IPS-18a (cell line): ENCODE measurements at regions not wholly inside any gene's neighbourhood (a gene's known extent, or its start where the extent isn't known, plus 50 kb on each side); places are given as distances from the start of the nearest gene placed in this dataset.

Experiments
- H3K27ac ChIP-seq: one replicate; pipeline ENCODE4 v1.5.1; 2013; ENCODE audit warnings: low read length
- H3K27me3 ChIP-seq: one replicate; pipeline ENCODE4 v1.6.1; 2013; ENCODE audit warnings: mild to moderate bottlenecking, low read length; ENCODE audit not compliant: control insufficient read depth, insufficient read depth
- H3K36me3 ChIP-seq: one replicate; pipeline ENCODE4 v1.6.1; 2013; ENCODE audit warnings: low read depth, low read length; ENCODE audit not compliant: control insufficient read depth
- H3K4me1 ChIP-seq: one replicate; pipeline ENCODE4 v1.6.1; 2013; ENCODE audit warnings: low read depth, low read length; ENCODE audit not compliant: control insufficient read depth
- H3K4me3 ChIP-seq: one replicate; pipeline ENCODE4 v1.5.1; 2013; ENCODE audit warnings: low read length
- H3K9ac ChIP-seq: one replicate; pipeline ENCODE4 v1.6.1; 2013; ENCODE audit warnings: mild to moderate bottlenecking, low read length, moderate library complexity
- H3K9me3 ChIP-seq: one replicate; pipeline ENCODE4 v1.6.1; 2013; ENCODE audit warnings: low read depth, low read length; ENCODE audit not compliant: control insufficient read depth

DNA sequence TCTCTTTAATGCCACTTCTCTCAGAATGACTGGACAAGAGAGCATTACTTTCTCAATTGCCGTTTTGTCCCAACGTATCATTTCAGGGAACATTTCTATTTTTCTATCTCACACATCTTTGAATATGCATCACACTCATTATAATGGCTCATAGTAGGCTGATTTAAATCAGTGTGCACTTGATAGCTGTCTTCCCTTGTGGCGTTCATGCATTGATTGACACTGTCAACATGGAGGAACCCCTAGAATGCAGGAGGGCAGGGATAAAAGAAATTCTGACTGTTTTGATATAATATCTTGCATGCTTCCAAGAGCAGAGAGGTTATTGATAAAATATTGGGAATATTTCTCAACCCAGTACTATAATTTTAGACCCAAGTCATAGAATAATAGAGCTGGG lies 1528.9 kb upstream of the FLRT2 start:
- H3K4me3 ChIP-seq, result no peak overlapping the region
- H3K4me1 ChIP-seq, result no peaks in the 10 kb centered on the region
- no peak overlapping the region for H3K27ac ChIP-seq
- no peak overlapping the region for H3K9ac ChIP-seq
- no peaks in the 10 kb centered on the region for H3K9me3 ChIP-seq
- H3K36me3 ChIP-seq, result no peaks in the 10 kb centered on the region
- H3K27me3 ChIP-seq, result no peaks in the 10 kb centered on the region

DNA sequence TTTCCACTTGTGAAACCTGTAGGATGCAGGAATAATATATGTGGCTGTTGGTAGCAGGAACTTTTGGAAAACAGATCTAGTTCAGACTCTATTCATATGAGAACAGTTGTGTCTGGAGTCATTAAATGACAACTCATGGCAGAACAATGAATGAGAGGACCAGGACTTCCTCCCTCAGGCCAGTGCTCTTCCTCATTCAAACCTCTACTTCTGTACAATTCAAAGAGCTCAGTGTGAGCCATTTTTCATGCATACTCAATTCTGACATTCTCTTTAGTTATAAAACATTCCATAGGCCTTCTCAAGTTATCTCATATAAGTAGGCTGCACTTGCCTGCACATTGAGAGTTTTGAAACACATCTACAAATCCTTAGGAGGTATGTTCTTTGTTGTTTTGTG lies 1526.6 kb upstream of the FLRT2 start:
- Histone ChIP-seq H3K9me3 (no peaks in the 10 kb centered on the region), H3K4me3 (no peak overlapping the region), H3K27me3 (no peaks in the 10 kb centered on the region), H3K27ac (no peak overlapping the region), H3K9ac (no peak overlapping the region), H3K36me3 (no peaks in the 10 kb centered on the region), H3K4me1 (peaks cover 7% of the 10 kb centered on the region)

DNA sequence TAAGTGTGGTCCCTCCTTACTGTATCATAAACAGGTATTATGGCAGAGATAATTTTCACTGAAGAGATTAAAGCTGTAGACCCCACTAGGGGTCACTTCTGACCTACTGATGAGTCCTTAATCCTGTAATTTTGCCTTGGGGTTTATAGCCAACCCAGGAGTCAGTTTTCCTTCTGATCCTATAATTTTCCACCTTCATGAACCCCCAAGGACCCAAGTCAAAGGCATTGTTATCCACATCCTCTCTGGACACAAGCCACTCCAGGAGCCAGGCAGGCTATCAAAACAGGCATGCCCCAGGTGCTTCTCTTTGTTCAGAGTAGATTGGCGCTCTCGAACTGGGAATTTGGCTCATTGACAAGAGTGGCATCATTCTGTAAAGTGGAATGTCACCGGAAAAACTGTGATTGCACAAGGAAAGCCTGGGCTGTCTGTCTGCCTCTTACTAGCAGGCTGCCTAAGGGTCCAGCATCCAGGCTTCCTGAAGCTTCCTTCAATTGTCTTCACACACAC lies 1523.2 kb upstream of the FLRT2 start:
- no peaks in the 10 kb centered on the region for H3K27me3 ChIP-seq
- H3K27ac ChIP-seq, result no peak overlapping the region
- no peaks in the 10 kb centered on the region for H3K9me3 ChIP-seq
- no peak overlapping the region for H3K9ac ChIP-seq
- no peak overlapping the region for H3K4me3 ChIP-seq
- no peaks in the 10 kb centered on the region for H3K36me3 ChIP-seq
- H3K4me1 ChIP-seq, result peaks cover 7% of the 10 kb centered on the region

DNA sequence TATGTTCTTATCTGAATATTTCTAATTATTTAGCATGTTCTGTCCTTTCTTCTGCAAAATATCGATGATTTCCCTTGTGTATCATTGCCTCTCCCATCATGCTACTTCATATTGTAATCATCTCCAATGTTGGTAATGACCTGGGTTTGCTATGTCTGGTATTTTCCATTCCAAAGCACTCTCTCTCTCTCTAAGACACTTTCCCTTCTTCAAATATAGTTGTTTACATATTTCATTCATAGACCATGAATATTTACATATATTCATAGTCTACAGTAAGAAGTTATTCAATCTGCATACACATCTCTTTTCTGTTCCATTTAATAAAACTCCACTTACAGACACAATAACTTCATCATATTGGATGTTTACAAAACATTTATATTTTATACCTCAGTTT lies 1516.5 kb upstream of the FLRT2 start:
- Histone ChIP-seq H3K9ac (no peak overlapping the region), H3K4me1 (no peaks in the 10 kb centered on the region), H3K36me3 (no peaks in the 10 kb centered on the region), H3K27me3 (no peaks in the 10 kb centered on the region), H3K27ac (no peak overlapping the region), H3K4me3 (no peak overlapping the region), H3K9me3 (no peaks in the 10 kb centered on the region)

DNA sequence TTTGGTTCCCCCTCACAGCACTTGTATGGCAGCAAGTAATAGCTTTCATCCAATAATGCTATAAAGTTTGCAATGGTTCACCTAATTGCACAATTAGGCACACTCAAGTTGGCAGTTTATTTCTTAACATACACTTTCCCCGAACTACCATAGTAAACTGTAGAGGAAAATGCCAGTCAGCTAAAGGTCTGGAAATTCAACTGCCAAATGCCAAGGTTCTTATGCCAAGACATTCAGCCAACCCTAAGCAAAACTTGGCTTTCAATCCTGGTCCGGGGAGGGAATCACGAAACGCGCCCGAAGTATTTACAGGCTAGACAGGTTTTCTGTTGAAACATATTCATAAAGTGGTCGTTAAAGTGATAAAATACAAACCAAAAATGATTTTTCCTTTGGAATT lies 1512.4 kb upstream of the FLRT2 start:
- Histone ChIP-seq H3K9ac (no peak overlapping the region), H3K36me3 (no peaks in the 10 kb centered on the region), H3K9me3 (no peaks in the 10 kb centered on the region), H3K4me1 (no peaks in the 10 kb centered on the region), H3K27me3 (no peaks in the 10 kb centered on the region), H3K4me3 (no peak overlapping the region), H3K27ac (no peak overlapping the region)

DNA sequence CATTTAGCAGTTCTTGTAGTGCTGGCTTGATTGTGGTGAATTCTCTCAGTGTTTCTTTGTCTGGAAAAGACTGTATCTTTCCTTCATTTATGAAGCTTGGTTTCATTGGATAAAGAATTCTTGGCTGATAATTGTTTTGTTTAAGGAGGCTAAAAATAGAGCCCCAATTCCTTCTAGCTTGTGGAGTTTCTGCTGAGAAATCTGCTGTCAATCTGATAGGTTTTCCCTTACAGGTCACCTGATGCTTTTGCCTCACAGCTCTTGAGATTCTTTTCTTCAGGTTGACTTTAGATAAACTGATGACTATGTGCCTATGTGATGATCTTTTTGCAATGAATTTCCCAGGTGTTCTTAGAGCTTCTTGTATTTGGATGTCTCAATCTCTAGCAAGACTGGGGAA lies 1508.5 kb upstream of the FLRT2 start:
- no peaks in the 10 kb centered on the region for H3K4me1 ChIP-seq
- H3K4me3 ChIP-seq, result no peak overlapping the region
- H3K27me3 ChIP-seq, result no peaks in the 10 kb centered on the region
- H3K9ac ChIP-seq, result no peak overlapping the region
- H3K36me3 ChIP-seq, result no peaks in the 10 kb centered on the region
- no peaks in the 10 kb centered on the region for H3K9me3 ChIP-seq
- H3K27ac ChIP-seq, result no peak overlapping the region

DNA sequence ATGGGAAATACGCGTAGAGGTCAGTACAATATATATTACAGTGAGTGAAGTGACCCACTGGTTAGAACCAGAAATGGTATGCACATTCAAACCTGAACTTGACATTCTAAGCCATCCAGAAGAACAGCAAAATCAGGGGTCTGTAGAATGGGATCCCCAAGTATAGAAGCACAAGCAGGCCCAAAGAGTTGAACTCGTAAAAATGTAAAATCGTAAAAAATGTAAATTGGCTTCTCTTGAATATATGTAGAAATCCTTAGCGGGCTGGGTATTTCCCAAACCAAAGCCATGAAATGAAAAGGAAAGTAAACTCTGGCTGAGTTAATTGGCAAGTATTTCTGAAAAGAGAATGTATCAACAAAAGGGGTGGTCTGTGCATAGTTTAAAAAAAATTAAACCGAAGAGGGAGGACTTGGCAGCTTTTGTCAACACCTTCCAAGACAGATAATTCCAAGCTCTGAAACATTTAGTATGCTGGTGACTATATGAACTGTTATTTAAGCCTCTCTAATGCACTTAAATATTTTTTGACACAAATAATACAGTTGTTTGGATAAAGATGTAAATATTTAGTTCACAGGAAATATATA lies 1505.6 kb upstream of the FLRT2 start:
- H3K36me3 ChIP-seq, result no peaks in the 10 kb centered on the region
- H3K4me3 ChIP-seq, result no peak overlapping the region
- H3K27ac ChIP-seq, result no peak overlapping the region
- H3K9ac ChIP-seq, result no peak overlapping the region
- no peaks in the 10 kb centered on the region for H3K27me3 ChIP-seq
- no peaks in the 10 kb centered on the region for H3K9me3 ChIP-seq
- H3K4me1 ChIP-seq, result no peaks in the 10 kb centered on the region

DNA sequence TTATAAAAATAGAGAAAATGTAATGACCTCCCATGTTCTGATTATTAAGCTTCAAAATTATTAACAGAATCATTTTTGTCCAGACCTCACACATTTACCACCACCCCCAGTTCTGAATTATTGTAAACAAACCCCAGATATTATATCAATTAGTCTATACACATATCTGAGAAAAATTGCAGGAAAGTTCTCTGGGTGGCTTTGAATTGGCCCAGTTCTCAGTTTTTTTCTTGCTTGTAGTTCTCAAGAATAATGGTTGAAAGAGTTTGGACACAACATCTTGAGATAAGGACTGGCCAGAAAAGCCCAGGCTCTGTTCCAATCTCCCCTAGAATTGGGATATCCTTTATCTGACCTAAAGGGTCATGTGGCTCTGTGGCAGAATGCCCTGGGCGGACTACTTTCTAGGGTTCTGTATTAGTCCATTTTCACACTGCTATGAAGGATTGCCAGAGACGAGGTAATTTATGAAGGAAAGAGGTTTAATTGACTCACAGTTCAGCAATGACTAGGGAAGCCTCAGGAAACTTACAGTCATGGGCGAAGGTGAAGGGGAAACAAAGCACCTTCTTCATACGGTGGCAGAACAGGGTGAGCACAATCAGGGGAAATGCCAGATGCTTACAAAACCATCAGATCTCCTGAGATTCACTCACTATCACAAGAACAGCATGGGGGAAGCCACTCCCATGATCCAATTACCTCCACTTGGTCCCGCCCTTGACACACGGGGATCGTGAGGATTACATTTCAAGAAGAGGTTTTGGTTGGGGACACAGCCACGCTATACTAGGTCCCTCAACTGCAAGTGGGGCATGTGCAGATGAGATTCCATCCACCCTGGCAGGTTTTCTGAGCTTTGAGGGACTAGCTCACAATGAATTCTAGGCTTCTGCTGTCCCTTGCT lies 1504.6 kb upstream of the FLRT2 start:
- H3K9me3 ChIP-seq, result no peaks in the 10 kb centered on the region
- no peaks in the 10 kb centered on the region for H3K36me3 ChIP-seq
- no peak overlapping the region for H3K27ac ChIP-seq
- no peak overlapping the region for H3K9ac ChIP-seq
- no peaks in the 10 kb centered on the region for H3K4me1 ChIP-seq
- no peaks in the 10 kb centered on the region for H3K27me3 ChIP-seq
- no peak overlapping the region for H3K4me3 ChIP-seq

DNA sequence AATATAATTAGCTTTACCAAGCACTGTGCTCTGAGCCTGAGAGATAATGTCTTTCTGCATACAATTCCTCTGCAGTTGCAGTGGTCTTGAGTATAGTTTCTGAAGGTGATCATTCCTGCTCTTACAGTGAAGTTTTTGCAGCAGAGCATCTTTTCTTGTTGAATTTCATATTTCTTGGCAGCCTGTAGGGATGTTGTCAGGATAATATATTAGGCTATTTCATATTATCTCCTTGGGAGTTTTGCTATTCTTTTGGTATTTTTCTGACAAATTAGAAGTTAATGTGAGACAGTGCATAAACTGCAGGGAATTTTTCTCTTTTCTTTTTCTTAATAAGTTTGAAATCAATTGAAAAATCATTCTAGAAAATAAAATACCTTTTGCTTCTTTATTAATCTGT lies 1502.6 kb upstream of the FLRT2 start:
- no peak overlapping the region for H3K27ac ChIP-seq
- H3K4me1 ChIP-seq, result no peaks in the 10 kb centered on the region
- H3K27me3 ChIP-seq, result no peaks in the 10 kb centered on the region
- H3K9me3 ChIP-seq, result no peaks in the 10 kb centered on the region
- H3K9ac ChIP-seq, result no peak overlapping the region
- no peak overlapping the region for H3K4me3 ChIP-seq
- no peaks in the 10 kb centered on the region for H3K36me3 ChIP-seq

DNA sequence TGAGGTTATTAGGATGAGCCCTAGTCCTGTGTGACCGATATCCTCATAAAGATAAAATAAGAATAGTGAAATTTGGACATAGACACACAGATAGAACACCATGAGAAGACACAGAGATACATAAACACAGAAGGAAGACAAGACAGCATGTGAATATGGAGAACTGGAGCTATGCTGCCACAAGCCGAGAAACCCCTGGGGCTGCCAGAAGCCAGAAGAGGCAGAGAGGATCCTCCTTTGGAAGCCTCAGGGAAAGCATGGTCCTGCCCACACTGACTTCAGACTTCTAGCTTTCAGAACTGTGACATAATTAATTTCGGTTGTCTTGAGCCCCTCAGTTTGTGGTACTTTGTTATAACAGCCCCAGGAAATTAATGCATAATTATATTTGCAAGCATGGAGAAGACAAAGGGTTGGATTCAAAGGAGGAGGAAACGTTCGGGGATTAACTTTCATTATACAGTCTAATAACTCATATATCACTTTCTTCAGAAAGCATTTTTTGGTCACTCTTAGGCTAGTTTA lies 1501.8 kb upstream of the FLRT2 start:
- no peaks in the 10 kb centered on the region for H3K9me3 ChIP-seq
- H3K4me3 ChIP-seq, result no peak overlapping the region
- H3K4me1 ChIP-seq, result no peaks in the 10 kb centered on the region
- H3K36me3 ChIP-seq, result no peaks in the 10 kb centered on the region
- H3K9ac ChIP-seq, result no peak overlapping the region
- no peak overlapping the region for H3K27ac ChIP-seq
- H3K27me3 ChIP-seq, result no peaks in the 10 kb centered on the region

DNA sequence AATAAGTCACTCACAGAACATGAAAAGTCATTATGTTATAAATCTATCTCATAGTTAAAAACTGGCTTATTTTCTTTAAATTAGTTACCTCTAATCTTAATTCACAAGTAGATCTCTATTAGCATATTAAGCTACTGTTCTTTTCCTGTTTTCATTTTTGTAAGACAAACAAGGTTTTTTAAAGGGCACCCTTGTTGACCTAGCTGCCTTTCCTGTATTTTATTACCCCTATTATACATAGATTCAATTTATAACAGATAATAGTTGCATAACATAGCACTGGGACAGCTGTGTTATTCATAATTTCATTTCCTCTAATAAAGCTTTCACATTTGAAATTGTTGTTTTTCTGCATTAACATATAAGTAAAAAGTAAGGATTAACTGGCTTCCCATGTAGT lies 1500.7 kb upstream of the FLRT2 start:
- no peak overlapping the region for H3K9ac ChIP-seq
- H3K9me3 ChIP-seq, result no peaks in the 10 kb centered on the region
- H3K4me1 ChIP-seq, result no peaks in the 10 kb centered on the region
- H3K36me3 ChIP-seq, result no peaks in the 10 kb centered on the region
- no peaks in the 10 kb centered on the region for H3K27me3 ChIP-seq
- no peak overlapping the region for H3K4me3 ChIP-seq
- no peak overlapping the region for H3K27ac ChIP-seq
